ENCODE measurements at regions not wholly inside any gene's neighbourhood (a gene's known extent, or its start where the extent isn't known, plus 50 kb on each side); places are given as distances from the start of the nearest gene placed in this dataset.

- no peaks in the 10 kb centered on the region for H3K4me1 ChIP-seq
- no peak for DNase-seq
- no peaks in the 10 kb centered on the region for H3K36me3 ChIP-seq
- H3K4me3 ChIP-seq, result no peak overlapping the region
- in situ Hi-C loops (cut with MboI; ENCODE audit: low pct_ligation_motif_present in 1 of 4, low pct_unique_long_range_greater_than_20kb in 1 of 4, low sequenced_read_pairs in 3 of 4), result no loop called here
- TF ChIP-seq POLR2A (IDR thresholded peaks at IDR 0.05) (no peak), EP300 (IDR thresholded peaks at IDR 0.05; ENCODE audit: low read depth) (no peak), POLR2AphosphoS5 (IDR thresholded peaks at IDR 0.05) (no peak), CTCF (IDR thresholded peaks at IDR 0.05) (no peak)
- intact Hi-C loops (cut with DNase I; ENCODE audit: low total_unique reads), result no loop called here
- 67 to 93% methylated on average over 1 to 2 of the region's 2 CpGs for WGBS, 2 donors (ENCODE audit: low coverage in 1 of 2)
- peaks cover 0 to 12% of the 10 kb centered on the region in 2 donors for H3K9me3 ChIP-seq
- no peaks in the 10 kb centered on the region for H3K27me3 ChIP-seq
- H3K27ac ChIP-seq, result no peak overlapping the region
Observed at GRCh38 chr15:49712846-49713450, 92.1 kb downstream of the DTWD1 start.

GRCh38 chr15:49715211-49715610, 94.4 kb downstream of the DTWD1 start:
- Histone ChIP-seq H3K27me3 (no peaks in the 10 kb centered on the region), H3K9me3 (peaks cover 0 to 4% of the 10 kb centered on the region in 2 donors), H3K27ac (no peak overlapping the region), H3K4me3 (no peak overlapping the region), H3K4me1 (no peaks in the 10 kb centered on the region), H3K36me3 (no peaks in the 10 kb centered on the region)
- in situ Hi-C loops (cut with MboI; ENCODE audit: low pct_ligation_motif_present in 1 of 4, low pct_unique_long_range_greater_than_20kb in 1 of 4, low sequenced_read_pairs in 3 of 4), result no loop called here
- WGBS, 2 donors (ENCODE audit: low coverage in 1 of 2), result 83% methylated on average over 1 of the region's 1 CpG
- no peak for DNase-seq
- no peak for TF ChIP-seq POLR2A (IDR thresholded peaks at IDR 0.05)
- TF ChIP-seq POLR2AphosphoS5 (IDR thresholded peaks at IDR 0.05), result no peak
- no peak for TF ChIP-seq CTCF (IDR thresholded peaks at IDR 0.05)
- no peak for TF ChIP-seq EP300 (IDR thresholded peaks at IDR 0.05; ENCODE audit: low read depth)
- intact Hi-C loops (cut with DNase I; ENCODE audit: low total_unique reads), result no loop called here

- no peak overlapping the region for H3K27ac ChIP-seq
- no peaks in the 10 kb centered on the region for H3K9me3 ChIP-seq
- no peaks in the 10 kb centered on the region for H3K27me3 ChIP-seq
- TF ChIP-seq POLR2AphosphoS5 (IDR thresholded peaks at IDR 0.05) (no peak), CTCF (IDR thresholded peaks at IDR 0.05) (no peak), POLR2A (IDR thresholded peaks at IDR 0.05) (no peak), EP300 (IDR thresholded peaks at IDR 0.05; ENCODE audit: low read depth) (no peak)
- no peaks in the 10 kb centered on the region for H3K36me3 ChIP-seq
- intact Hi-C loops (cut with DNase I; ENCODE audit: low total_unique reads), result no loop called here
- WGBS, 2 donors (ENCODE audit: low coverage in 1 of 2), result 92 to 98% methylated on average over 2 to 5 of the region's 5 CpGs
- no peak for DNase-seq
- no peak overlapping the region for H3K4me3 ChIP-seq
- no peaks in the 10 kb centered on the region for H3K4me1 ChIP-seq
- in situ Hi-C loops (cut with MboI; ENCODE audit: low pct_ligation_motif_present in 1 of 4, low pct_unique_long_range_greater_than_20kb in 1 of 4, low sequenced_read_pairs in 3 of 4), result no loop called here
Observed at GRCh38 chr15:49715701-49716100, 94.9 kb downstream of the DTWD1 start.

GRCh38 chr15:49718234-49718633, 97.4 kb downstream of the DTWD1 start:
- intact Hi-C loops (cut with DNase I; ENCODE audit: low total_unique reads), result no loop called here

More at GRCh38 chr15:49718234-49718633, 97.4 kb downstream of the DTWD1 start:
- no peak overlapping the region for H3K4me3 ChIP-seq
- no peak for DNase-seq
- no peaks in the 10 kb centered on the region for H3K4me1 ChIP-seq
- H3K27ac ChIP-seq, result peak overlapping the region in 2 of 4 donors; percentile 10 to 24
- no peaks in the 10 kb centered on the region for H3K27me3 ChIP-seq
- no peaks in the 10 kb centered on the region for H3K9me3 ChIP-seq
- H3K36me3 ChIP-seq, result no peaks in the 10 kb centered on the region
- 29 to 57% methylated on average over 2 of the region's 2 CpGs for WGBS, 2 donors (ENCODE audit: low coverage in 1 of 2)
- in situ Hi-C loops (cut with MboI; ENCODE audit: low pct_ligation_motif_present in 1 of 4, low pct_unique_long_range_greater_than_20kb in 1 of 4, low sequenced_read_pairs in 3 of 4), result no loop called here
- no peak for TF ChIP-seq POLR2A (IDR thresholded peaks at IDR 0.05)
- no peak for TF ChIP-seq EP300 (IDR thresholded peaks at IDR 0.05; ENCODE audit: low read depth)
- TF ChIP-seq CTCF (IDR thresholded peaks at IDR 0.05), result no peak
- no peak for TF ChIP-seq POLR2AphosphoS5 (IDR thresholded peaks at IDR 0.05)

Measured in transverse colon (tissue), 4 donors.